Esophagus muscularis mucosa (tissue), 4 donors: ENCODE measurements at regions not wholly inside any gene's neighbourhood (a gene's known extent, or its start where the extent isn't known, plus 50 kb on each side); places are given as distances from the start of the nearest gene placed in this dataset.

Experiments
- DNase-seq: peaks from one replicate; pipeline ENCODE4 v3.0.0-alpha.2; 2017; ENCODE audit errors: extremely low spot score
- H3K27ac ChIP-seq, 4 donors: fragments of 200-600 bp; sonication (generic); replicated peaks in 1 of 4; 1 replicate in 3 of 4; 2 replicates in 1 of 4; pipeline ENCODE4 v1.5.1; 2016 to 2019; ENCODE audit warnings: mild to moderate bottlenecking in 1 of 4
- H3K27me3 ChIP-seq, 4 donors: fragments of 200-600 bp; sonication (generic); one replicate each; pipeline versions ENCODE4 v1.5.1 to v1.6.0; 2016 to 2019
- H3K36me3 ChIP-seq, 4 donors: fragments of 200-600 bp; sonication (generic); one replicate each; pipeline ENCODE4 v1.5.1; 2016 to 2019
- H3K4me1 ChIP-seq, 4 donors: fragments of 200-600 bp; sonication (generic); one replicate each; pipeline ENCODE4 v1.5.1; 2016 to 2019
- H3K4me3 ChIP-seq, 4 donors: fragments of 200-600 bp; sonication (generic); 1 replicate in 2 of 4; 2 replicates in 2 of 4; pipeline ENCODE4 v1.5.1; 2016 to 2019; ENCODE audit warnings: mild to moderate bottlenecking in 4 of 4, moderate library complexity in 1 of 4
- H3K9me3 ChIP-seq, 4 donors: fragments of 200-600 bp; sonication (generic); 1 replicate in 3 of 4; 2 replicates in 1 of 4; pipeline ENCODE4 v1.5.1; 2016 to 2019
- CTCF ChIP-seq, 3 experiments: fragments of 200-600 bp in 2 of 3; fragments of 450-650 bp in 1 of 3; sonication (generic) in 2 of 3; IDR thresholded peaks; one replicate each; pipeline ENCODE4 v1.5.1; 2017 to 2019; ENCODE audit warnings: antibody characterized with exemption in 3 of 3, mild to moderate bottlenecking in 2 of 3, moderate library complexity in 1 of 3
- EP300 ChIP-seq: sonication (generic); formaldehyde crosslinking; IDR thresholded peaks from one replicate; pipeline ENCODE4 v1.6.1; 2017; ENCODE audit warnings: antibody characterized with exemption
- POLR2A ChIP-seq: fragments of 450-650 bp; IDR thresholded peaks from one replicate; pipeline ENCODE4 v1.6.1; 2017; ENCODE audit warnings: antibody characterized with exemption, moderate library complexity, mild to moderate bottlenecking, low read depth
- POLR2AphosphoS5 ChIP-seq, 2 donors: sonication (generic); formaldehyde crosslinking; IDR thresholded peaks; one replicate each; pipeline ENCODE4 v1.6.1; 2017; ENCODE audit warnings: antibody characterized with exemption in 2 of 2
- WGBS: methylation state at CpG from one replicate; pipeline ENCODE4 v1.1.5; 2018; 5-methylcytosine and 5-hydroxymethylcytosine counted together
- intact Hi-C: fragments of 100-400 bp; cut with DNase I; formaldehyde crosslinking; loops from one replicate; pipeline ENCODE4 v1.15.1; 2023

- Histone ChIP-seq H3K27me3 (no peaks in the 10 kb centered on the region), H3K9me3 (peaks cover 0 to 25% (median 10%) of the 10 kb centered on the region in 4 donors), H3K27ac (no peak overlapping the region), H3K4me3 (no peak overlapping the region), H3K4me1 (no peaks in the 10 kb centered on the region), H3K36me3 (no peaks in the 10 kb centered on the region)
- WGBS = 83% methylated on average over 3 of the region's 3 CpGs
- no peak for DNase-seq
- TF ChIP-seq POLR2A (no peak), EP300 (no peak), POLR2AphosphoS5 (IDR thresholded peaks at IDR 0.05) (no peak), CTCF (IDR thresholded peaks at IDR 0.05) (no peak)
- intact Hi-C loops = no loop called here
Measured at GRCh38 chr5:85769347-85769746, 848.4 kb upstream of the COX7C start.

- intact Hi-C loops = no loop called here
- Histone ChIP-seq H3K4me1 (no peaks in the 10 kb centered on the region), H3K27me3 (no peaks in the 10 kb centered on the region), H3K27ac (no peak overlapping the region), H3K36me3 (no peaks in the 10 kb centered on the region), H3K4me3 (no peak overlapping the region), H3K9me3 (no peaks in the 10 kb centered on the region)
- no peak for TF ChIP-seq POLR2A
- TF ChIP-seq EP300 = no peak
- no peak for TF ChIP-seq CTCF (IDR thresholded peaks at IDR 0.05)
- TF ChIP-seq POLR2AphosphoS5 (IDR thresholded peaks at IDR 0.05) = no peak
- 95% methylated on average over 2 of the region's 2 CpGs for WGBS
- DNase-seq = no peak
Measured at GRCh38 chr5:85784746-85785145, 833.0 kb upstream of the COX7C start.

GRCh38 chr5:85813146-85813545 is 804.6 kb upstream of the COX7C start:
- H3K36me3 ChIP-seq = no peaks in the 10 kb centered on the region
- no peaks in the 10 kb centered on the region for H3K27me3 ChIP-seq
- TF ChIP-seq POLR2AphosphoS5 (IDR thresholded peaks at IDR 0.05) = no peak
- no peak for TF ChIP-seq POLR2A
- TF ChIP-seq EP300 = no peak
- TF ChIP-seq CTCF (IDR thresholded peaks at IDR 0.05) = no peak
- WGBS = 76% methylated on average over 3 of the region's 3 CpGs
- no peaks in the 10 kb centered on the region for H3K4me1 ChIP-seq
- no peak for DNase-seq
- H3K4me3 ChIP-seq = no peak overlapping the region
- no peak overlapping the region for H3K27ac ChIP-seq
- intact Hi-C loops = no loop called here
- no peaks in the 10 kb centered on the region for H3K9me3 ChIP-seq

GRCh38 chr5:85814596-85814995 is 803.1 kb upstream of the COX7C start:
- Histone ChIP-seq H3K27ac (no peak overlapping the region), H3K4me1 (no peaks in the 10 kb centered on the region), H3K9me3 (no peaks in the 10 kb centered on the region), H3K36me3 (no peaks in the 10 kb centered on the region), H3K27me3 (no peaks in the 10 kb centered on the region), H3K4me3 (no peak overlapping the region)
- TF ChIP-seq POLR2AphosphoS5 (IDR thresholded peaks at IDR 0.05) = no peak
- no peak for TF ChIP-seq POLR2A
- no peak for TF ChIP-seq EP300
- no peak for TF ChIP-seq CTCF (IDR thresholded peaks at IDR 0.05)
- intact Hi-C loops = no loop called here
- DNase-seq = no peak
